ENCODE measurements at regions not wholly inside any gene's neighbourhood (a gene's known extent, or its start where the extent isn't known, plus 50 kb on each side); places are given as distances from the start of the nearest gene placed in this dataset.

DNA sequence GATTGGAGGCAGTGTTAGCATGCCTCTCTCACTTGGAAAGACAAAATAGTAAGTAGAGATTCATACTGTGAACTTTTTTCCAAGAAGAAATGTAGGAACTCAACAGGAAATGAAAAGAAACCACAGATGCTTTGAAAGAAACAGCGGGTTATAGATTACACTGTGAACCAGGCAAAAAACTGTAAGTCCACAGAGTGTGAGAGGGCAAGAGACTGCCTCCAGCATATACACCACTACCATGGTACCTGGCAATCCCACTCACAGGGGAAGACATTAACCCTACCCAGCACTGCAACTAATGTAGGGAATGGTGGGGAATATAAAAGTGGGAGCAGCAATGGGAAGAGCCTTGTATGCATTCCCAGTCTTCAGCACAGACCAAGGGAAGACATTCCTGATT lies 150.6 kb upstream of the GALNT5 start:
- Mint-ChIP-seq H3K27me3 (no peaks in the 10 kb centered on the region), H3K4me1 (no peaks in the 10 kb centered on the region), H3K27ac (no peak overlapping the region), H3K4me3 (no peak overlapping the region), H3K36me3 (no peaks in the 10 kb centered on the region), H3K9me3 (ENCODE audit: low read depth) (peaks cover 1% of the 10 kb centered on the region)
- ATAC-seq (no peak), DNase-seq (no peak)
- CTCF ChIA-PET: no interaction called here

GRCh38 chr2:157107460-157107859 lies 150.0 kb upstream of the GALNT5 start:
- Mint-ChIP-seq H3K4me3 (no peak overlapping the region), H3K4me1 (no peaks in the 10 kb centered on the region), H3K9me3 (ENCODE audit: low read depth) (no peaks in the 10 kb centered on the region), H3K36me3 (no peaks in the 10 kb centered on the region), H3K27me3 (no peaks in the 10 kb centered on the region), H3K27ac (no peak overlapping the region)
- CTCF ChIA-PET: no interaction called here
- ATAC-seq (no peak), DNase-seq (no peak)

- DNase-seq (no peak), ATAC-seq (no peak)
- CTCF ChIA-PET: no interaction called here
- no peak overlapping the region for H3K27ac Mint-ChIP-seq
- no peak overlapping the region for H3K4me3 Mint-ChIP-seq
- H3K9me3 Mint-ChIP-seq (ENCODE audit: low read depth): no peaks in the 10 kb centered on the region
- no peaks in the 10 kb centered on the region for H3K4me1 Mint-ChIP-seq
- H3K36me3 Mint-ChIP-seq: no peaks in the 10 kb centered on the region
- no peaks in the 10 kb centered on the region for H3K27me3 Mint-ChIP-seq
Observed at GRCh38 chr2:157107877-157108276, 149.6 kb upstream of the GALNT5 start.

DNA sequence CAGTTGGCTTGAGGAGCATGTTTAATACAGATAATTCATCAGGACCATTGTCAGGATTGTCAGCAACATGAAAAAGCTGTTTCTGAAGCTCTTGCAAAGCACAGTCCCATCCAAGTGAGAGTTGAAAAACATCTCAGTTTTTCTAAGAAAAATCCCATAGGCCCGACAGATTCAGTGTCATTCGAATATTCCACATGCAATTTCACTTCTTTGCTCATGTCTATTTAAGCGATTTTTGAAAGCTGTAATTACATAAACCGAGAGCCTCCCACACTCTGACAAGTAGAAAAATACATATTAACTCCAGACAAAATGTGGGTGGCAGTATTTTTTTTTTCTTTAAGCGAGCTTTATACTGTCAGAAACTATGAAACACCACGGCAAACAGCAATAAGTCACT lies 134.7 kb upstream of the GALNT5 start:
- H3K27ac Mint-ChIP-seq: no peak overlapping the region
- DNase-seq (no peak), ATAC-seq (no peak)
- no peak overlapping the region for H3K4me3 Mint-ChIP-seq
- peaks cover 3% of the 10 kb centered on the region for H3K27me3 Mint-ChIP-seq
- H3K9me3 Mint-ChIP-seq (ENCODE audit: low read depth): no peaks in the 10 kb centered on the region
- H3K36me3 Mint-ChIP-seq: no peaks in the 10 kb centered on the region
- CTCF ChIA-PET: no interaction called here
- no peaks in the 10 kb centered on the region for H3K4me1 Mint-ChIP-seq

DNA sequence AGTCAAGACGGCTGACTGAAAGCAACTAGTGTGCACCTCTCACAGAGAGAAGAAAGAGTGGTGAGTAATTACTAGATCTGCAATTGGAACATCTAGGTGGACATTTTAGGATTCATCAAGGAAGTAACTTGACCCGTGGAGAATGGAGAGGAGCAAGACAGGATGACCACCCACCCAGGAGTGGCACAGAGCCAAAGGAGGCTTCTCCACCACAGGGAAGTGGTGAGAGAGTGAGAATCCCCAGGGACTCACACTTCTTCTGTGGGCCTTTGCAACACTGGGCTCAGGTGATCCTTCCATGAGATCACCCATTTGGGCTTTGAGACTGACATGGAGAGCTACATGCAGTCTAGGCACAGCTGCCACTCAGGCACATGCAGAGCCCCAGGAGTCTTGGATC lies 132.8 kb upstream of the GALNT5 start:
- no peak overlapping the region for H3K4me3 Mint-ChIP-seq
- peaks cover 6% of the 10 kb centered on the region for H3K27me3 Mint-ChIP-seq
- DNase-seq (no peak), ATAC-seq (no peak)
- no peaks in the 10 kb centered on the region for H3K4me1 Mint-ChIP-seq
- no peaks in the 10 kb centered on the region for H3K9me3 Mint-ChIP-seq (ENCODE audit: low read depth)
- CTCF ChIA-PET: no interaction called here
- H3K36me3 Mint-ChIP-seq: no peaks in the 10 kb centered on the region
- H3K27ac Mint-ChIP-seq: no peak overlapping the region

DNA sequence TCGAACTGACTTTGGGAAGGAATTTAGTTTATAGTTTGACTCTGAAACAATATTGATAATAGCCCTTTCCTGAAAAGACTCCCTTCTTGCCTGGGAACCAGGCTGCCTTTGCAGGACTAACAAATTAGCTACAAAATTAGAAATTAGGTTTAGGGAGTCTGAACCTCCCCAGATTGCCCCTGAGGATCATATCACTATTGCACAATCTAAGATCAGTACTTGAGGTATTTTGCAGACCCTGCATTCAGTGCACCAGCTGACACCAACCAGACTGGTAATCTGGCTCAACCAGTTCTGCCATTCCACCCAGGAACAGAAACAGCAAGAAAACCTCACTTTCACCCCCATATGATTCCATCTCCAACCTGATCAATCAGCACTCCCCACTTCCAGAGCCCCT lies 131.8 kb upstream of the GALNT5 start:
- ATAC-seq (no peak), DNase-seq (no peak)
- CTCF ChIA-PET: no interaction called here
- no peak overlapping the region for H3K27ac Mint-ChIP-seq
- H3K4me3 Mint-ChIP-seq: no peak overlapping the region
- H3K27me3 Mint-ChIP-seq: peaks cover 6% of the 10 kb centered on the region
- H3K9me3 Mint-ChIP-seq (ENCODE audit: low read depth): no peaks in the 10 kb centered on the region
- H3K36me3 Mint-ChIP-seq: no peaks in the 10 kb centered on the region
- no peaks in the 10 kb centered on the region for H3K4me1 Mint-ChIP-seq

- H3K27me3 Mint-ChIP-seq: peaks cover 3% of the 10 kb centered on the region
- H3K4me3 Mint-ChIP-seq: no peak overlapping the region
- no peaks in the 10 kb centered on the region for H3K4me1 Mint-ChIP-seq
- no peaks in the 10 kb centered on the region for H3K36me3 Mint-ChIP-seq
- CTCF ChIA-PET: no interaction called here
- ATAC-seq: no peak
- no peaks in the 10 kb centered on the region for H3K9me3 Mint-ChIP-seq (ENCODE audit: low read depth)
- DNase-seq: no peak
- no peak overlapping the region for H3K27ac Mint-ChIP-seq
Observed at GRCh38 chr2:157127249-157128012, 130.1 kb upstream of the GALNT5 start.

GRCh38 chr2:157143901-157144300 lies 113.6 kb upstream of the GALNT5 start:
- ATAC-seq (no peak), DNase-seq (no peak)
- Mint-ChIP-seq H3K36me3 (no peaks in the 10 kb centered on the region), H3K4me1 (no peaks in the 10 kb centered on the region), H3K27ac (no peak overlapping the region), H3K4me3 (no peak overlapping the region), H3K27me3 (peaks cover 22% of the 10 kb centered on the region), H3K9me3 (ENCODE audit: low read depth) (no peaks in the 10 kb centered on the region)
- CTCF ChIA-PET: no interaction called here

DNA sequence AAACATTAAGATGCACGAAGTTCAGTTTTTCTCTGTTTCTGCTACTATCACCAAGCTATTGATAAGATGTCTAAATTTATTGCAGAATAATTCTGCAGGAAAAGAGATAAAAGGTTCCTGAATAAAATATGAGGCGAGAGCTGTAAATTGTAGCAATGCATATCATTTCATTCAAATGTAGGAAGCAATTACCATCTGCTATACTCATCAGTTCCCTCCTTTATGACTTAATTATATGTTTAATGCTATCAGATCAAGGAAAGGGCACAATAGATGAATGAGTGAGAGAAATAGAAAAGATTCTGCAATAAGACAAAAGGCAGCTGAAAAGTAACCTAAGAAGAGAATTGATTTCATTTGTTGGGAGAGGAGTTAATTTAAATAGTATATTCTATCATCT lies 108.2 kb upstream of the GALNT5 start:
- DNase-seq (no peak), ATAC-seq (no peak)
- CTCF ChIA-PET: no interaction called here
- Mint-ChIP-seq H3K27me3 (peaks cover 15% of the 10 kb centered on the region), H3K9me3 (ENCODE audit: low read depth) (no peaks in the 10 kb centered on the region), H3K27ac (no peak overlapping the region), H3K36me3 (no peaks in the 10 kb centered on the region), H3K4me3 (no peak overlapping the region), H3K4me1 (peaks cover 8% of the 10 kb centered on the region)

DNA sequence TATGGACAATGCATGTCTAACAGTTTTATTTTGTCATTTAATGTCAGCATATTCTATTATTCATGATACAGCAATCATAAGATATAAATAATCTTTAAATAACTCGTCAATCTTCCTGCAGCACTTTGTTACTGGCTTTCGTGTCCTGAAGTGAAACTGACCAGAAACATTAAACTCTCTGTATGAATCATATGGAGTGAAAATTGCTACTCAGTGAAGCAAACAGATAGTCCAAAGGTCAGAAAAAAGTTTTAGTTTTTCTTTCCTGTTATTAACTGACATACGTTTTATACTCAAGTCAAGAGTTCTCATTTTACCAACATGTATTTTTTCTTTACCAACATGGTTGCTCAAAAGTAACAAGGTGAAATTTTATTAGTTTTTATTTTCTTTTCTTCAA lies 106.8 kb upstream of the GALNT5 start:
- H3K4me3 Mint-ChIP-seq: no peak overlapping the region
- H3K27ac Mint-ChIP-seq: no peak overlapping the region
- H3K9me3 Mint-ChIP-seq (ENCODE audit: low read depth): no peaks in the 10 kb centered on the region
- H3K27me3 Mint-ChIP-seq: peaks cover 13% of the 10 kb centered on the region
- CTCF ChIA-PET: no interaction called here
- no peaks in the 10 kb centered on the region for H3K36me3 Mint-ChIP-seq
- peak; percentile 45 for ATAC-seq
- no peak for DNase-seq
- peaks cover 8% of the 10 kb centered on the region for H3K4me1 Mint-ChIP-seq

GRCh38 chr2:157152362-157152761 lies 105.1 kb upstream of the GALNT5 start:
- Mint-ChIP-seq H3K27ac (no peak overlapping the region), H3K9me3 (ENCODE audit: low read depth) (no peaks in the 10 kb centered on the region), H3K4me1 (peaks cover 8% of the 10 kb centered on the region), H3K36me3 (no peaks in the 10 kb centered on the region), H3K4me3 (no peak overlapping the region), H3K27me3 (peaks cover 8% of the 10 kb centered on the region)
- DNase-seq: no peak
- ATAC-seq: no peak
- CTCF ChIA-PET: no interaction called here

- H3K9me3 Mint-ChIP-seq (ENCODE audit: low read depth): no peaks in the 10 kb centered on the region
- CTCF ChIA-PET: no interaction called here
- H3K27me3 Mint-ChIP-seq: peaks cover 15% of the 10 kb centered on the region
Observed at GRCh38 chr2:157155992-157156391, 101.5 kb upstream of the GALNT5 start.

GRCh38 chr2:157158111-157158510 lies 99.4 kb upstream of the GALNT5 start:
- CTCF ChIA-PET: no interaction called here
- H3K4me1 Mint-ChIP-seq: no peaks in the 10 kb centered on the region
- no peak overlapping the region for H3K27ac Mint-ChIP-seq
- DNase-seq (no peak), ATAC-seq (no peak)
- H3K27me3 Mint-ChIP-seq: peaks cover 15% of the 10 kb centered on the region
- no peaks in the 10 kb centered on the region for H3K36me3 Mint-ChIP-seq
- H3K4me3 Mint-ChIP-seq: no peak overlapping the region
- H3K9me3 Mint-ChIP-seq (ENCODE audit: low read depth): no peaks in the 10 kb centered on the region

More at GRCh38 chr2:157155992-157156391, 101.5 kb upstream of the GALNT5 start:
- ATAC-seq (no peak), DNase-seq (no peak)
- H3K36me3 Mint-ChIP-seq: no peaks in the 10 kb centered on the region
- no peak overlapping the region for H3K4me3 Mint-ChIP-seq
- H3K27ac Mint-ChIP-seq: no peak overlapping the region
- H3K4me1 Mint-ChIP-seq: peaks cover 6% of the 10 kb centered on the region

DNA sequence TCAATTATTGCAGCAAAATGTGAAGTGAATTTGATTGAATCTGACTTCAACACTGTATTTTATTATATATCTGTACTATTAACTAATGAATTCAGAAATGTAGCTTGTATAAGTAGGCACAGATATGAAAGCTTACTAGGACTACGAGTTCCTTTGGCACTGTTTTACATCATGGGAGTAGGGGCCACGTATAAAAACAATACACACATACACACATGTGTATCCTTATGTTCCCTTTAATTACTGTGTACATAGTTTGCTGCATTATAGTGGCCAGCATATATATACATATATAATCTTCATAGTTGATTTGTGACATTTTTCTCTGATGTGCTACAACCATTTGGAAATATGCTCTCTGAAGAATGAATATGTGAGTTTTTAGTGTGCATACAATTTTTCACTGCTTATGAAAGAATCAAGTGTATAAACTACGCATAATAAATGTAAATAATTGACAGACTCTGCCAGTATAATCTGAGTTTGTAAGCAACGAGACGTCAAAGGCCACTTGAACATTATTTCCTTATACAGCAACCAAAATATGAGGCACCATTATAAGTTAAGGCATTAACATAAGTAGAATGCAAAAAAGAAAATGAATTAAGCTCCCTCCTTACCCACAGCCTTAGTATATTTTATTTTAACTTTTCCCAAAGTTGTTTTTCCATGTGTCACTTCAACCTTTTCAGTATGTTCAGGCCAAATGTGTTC lies 98.1 kb upstream of the GALNT5 start:
- no peak overlapping the region for H3K4me3 Mint-ChIP-seq
- H3K4me1 Mint-ChIP-seq: no peaks in the 10 kb centered on the region
- no peaks in the 10 kb centered on the region for H3K36me3 Mint-ChIP-seq
- no peaks in the 10 kb centered on the region for H3K9me3 Mint-ChIP-seq (ENCODE audit: low read depth)
- CTCF ChIA-PET: no interaction called here
- DNase-seq: no peak
- ATAC-seq: no peak
- no peak overlapping the region for H3K27ac Mint-ChIP-seq
- peaks cover 15% of the 10 kb centered on the region for H3K27me3 Mint-ChIP-seq
